OCI-LY1 (cell line): ENCODE measurements at regions not wholly inside any gene's neighbourhood (a gene's known extent, or its start where the extent isn't known, plus 50 kb on each side); places are given as distances from the start of the nearest gene placed in this dataset.

ENCODE experiments used
- EZH2 ChIP-seq: fragments of 200-600 bp; sonication (generic), shearing (Covaris generic); IDR thresholded peaks from 2 replicates; pipeline ENCODE4 v1.8.0; 2017; ENCODE audit warnings: borderline replicate concordance, mixed run types, mild to moderate bottlenecking, antibody characterized with exemption, low read length, moderate library complexity, mixed read lengths
- TF ChIP-seq, protein P1 (sequence below): fragments of 200-600 bp; sonication (generic), shearing (Covaris generic); IDR thresholded peaks from 2 replicates; pipeline ENCODE4 v1.5.1; 2017; ENCODE audit warnings: mild to moderate bottlenecking, antibody characterized with exemption, low read length, moderate library complexity, mixed read lengths

GRCh38 chr20:11031300-11031699, 357.5 kb upstream of the JAG1 start:
- TF ChIP-seq, protein P1, sequence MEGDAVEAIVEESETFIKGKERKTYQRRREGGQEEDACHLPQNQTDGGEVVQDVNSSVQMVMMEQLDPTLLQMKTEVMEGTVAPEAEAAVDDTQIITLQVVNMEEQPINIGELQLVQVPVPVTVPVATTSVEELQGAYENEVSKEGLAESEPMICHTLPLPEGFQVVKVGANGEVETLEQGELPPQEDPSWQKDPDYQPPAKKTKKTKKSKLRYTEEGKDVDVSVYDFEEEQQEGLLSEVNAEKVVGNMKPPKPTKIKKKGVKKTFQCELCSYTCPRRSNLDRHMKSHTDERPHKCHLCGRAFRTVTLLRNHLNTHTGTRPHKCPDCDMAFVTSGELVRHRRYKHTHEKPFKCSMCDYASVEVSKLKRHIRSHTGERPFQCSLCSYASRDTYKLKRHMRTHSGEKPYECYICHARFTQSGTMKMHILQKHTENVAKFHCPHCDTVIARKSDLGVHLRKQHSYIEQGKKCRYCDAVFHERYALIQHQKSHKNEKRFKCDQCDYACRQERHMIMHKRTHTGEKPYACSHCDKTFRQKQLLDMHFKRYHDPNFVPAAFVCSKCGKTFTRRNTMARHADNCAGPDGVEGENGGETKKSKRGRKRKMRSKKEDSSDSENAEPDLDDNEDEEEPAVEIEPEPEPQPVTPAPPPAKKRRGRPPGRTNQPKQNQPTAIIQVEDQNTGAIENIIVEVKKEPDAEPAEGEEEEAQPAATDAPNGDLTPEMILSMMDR: no peak
- TF ChIP-seq EZH2: no peak
